HG02870 (cell line): ENCODE measurements at regions not wholly inside any gene's neighbourhood (a gene's known extent, or its start where the extent isn't known, plus 50 kb on each side); places are given as distances from the start of the nearest gene placed in this dataset.

Experiments used
- ATAC-seq: cut with Tn5 transposase; IDR thresholded peaks from one replicate; pipeline ENCODE4 v1.9.1; 2021; ENCODE audit warnings: mild to moderate bottlenecking, moderate library complexity; ENCODE audit not compliant: unreplicated experiment

DNA sequence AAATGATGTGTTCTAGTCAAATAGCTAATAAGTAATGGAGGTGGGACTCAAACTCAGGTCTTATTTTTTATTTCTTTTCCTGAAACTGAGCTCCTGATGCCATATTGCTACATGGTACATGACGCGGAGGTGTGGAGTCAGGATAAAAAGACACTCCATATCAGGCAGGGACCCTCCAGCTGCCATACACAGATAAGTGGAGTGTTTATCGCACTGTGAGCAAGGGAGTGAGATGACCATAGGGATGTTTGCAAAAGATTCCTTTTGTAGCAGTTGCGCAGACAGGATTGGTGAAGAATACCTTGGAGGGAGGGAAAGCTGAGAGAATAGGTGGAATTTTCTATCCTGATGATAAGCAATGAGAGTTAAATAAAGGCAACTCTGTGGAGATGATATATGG, 657.2 kb downstream of the RNF144A start:
- ATAC-seq: no peak

DNA sequence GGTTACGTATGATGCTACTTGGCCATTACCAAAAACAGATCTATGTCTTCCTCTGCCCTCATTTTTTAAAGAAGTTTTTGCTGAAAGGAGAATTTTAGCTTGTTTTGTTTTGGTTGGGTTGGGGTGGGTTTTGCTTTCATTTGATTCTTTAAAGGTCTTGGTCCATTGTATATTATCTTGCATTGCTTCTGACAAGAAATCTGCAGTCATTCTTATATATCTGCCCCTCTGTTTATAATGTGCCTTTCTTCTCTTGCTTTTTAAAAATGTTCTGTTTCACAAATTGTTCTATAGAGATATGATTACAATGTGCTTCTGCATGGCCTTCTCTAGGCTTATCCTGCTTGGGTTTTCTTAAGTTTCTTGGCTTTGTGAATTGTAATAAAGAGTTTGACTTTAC, 660.6 kb downstream of the RNF144A start:
- ATAC-seq: no peak

DNA sequence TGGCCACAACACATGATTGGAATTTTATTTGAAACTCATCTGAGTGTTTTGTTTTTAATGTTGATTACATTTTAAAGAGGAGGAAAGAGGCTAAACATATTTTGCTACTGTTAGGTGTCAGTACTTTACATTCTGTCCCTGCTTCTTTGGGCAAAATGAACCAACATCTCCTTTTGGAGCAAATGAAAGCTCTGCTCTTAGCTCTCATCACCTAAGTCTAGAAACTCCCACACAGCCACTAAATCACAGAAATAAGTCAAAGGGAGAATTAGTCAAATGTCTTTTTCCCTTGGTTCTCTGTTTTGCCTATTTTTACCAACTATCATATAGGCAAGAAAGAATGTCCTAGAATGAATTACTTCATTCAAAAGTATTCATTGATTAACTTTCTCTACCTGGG, 666.8 kb downstream of the RNF144A start:
- no peak for ATAC-seq

- ATAC-seq: no peak
Measured at GRCh38 chr2:7586898-7587297, 669.7 kb downstream of the RNF144A start.

GRCh38 chr2:7588295-7588694, 671.1 kb downstream of the RNF144A start:
- ATAC-seq: no peak

DNA sequence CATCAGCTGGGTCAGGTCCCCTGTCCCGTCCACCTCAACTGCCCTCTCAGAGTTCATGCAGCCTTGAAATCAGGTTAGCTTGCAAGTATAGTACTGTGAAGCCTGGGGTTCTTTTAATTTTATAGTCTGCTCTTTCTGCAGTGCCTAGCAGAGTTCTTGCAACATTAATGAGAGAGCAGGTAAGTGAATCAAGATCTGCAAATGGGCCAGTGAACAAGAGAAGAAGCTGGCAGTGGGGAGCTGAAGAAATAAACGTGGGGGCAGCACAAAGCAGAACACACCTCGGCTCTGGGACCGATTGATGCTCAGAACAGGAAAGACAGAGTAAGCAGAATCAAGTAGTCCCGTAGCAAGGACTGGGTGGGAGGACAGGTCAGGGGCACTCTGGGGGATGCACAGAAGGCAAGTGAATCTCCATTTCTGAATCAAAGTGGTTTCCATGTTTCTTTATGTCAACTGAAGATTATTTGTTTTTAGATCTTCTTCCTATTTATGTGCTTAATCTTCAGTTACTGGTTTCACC, 675.5 kb downstream of the RNF144A start:
- ATAC-seq: no peak

GRCh38 chr2:7593360-7593759, 676.1 kb downstream of the RNF144A start:
- no peak for ATAC-seq

DNA sequence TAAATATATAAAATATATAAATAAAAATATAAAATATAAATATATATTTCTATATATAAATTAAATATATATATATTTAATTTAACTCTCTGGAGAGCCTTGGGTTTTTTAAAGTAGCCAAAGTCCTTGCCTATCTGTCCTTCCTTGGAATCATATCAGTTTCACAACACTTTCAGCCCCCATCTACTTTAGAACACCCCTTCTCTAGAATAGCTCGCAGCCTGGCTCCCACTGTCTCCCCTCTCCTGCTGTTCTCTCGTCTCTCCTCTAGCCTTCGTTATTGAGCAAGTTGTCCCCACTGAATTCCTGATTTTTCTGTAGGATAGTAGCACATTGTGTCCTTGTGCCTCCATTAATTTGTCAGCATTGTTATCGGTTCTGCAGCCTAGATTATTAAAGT, 677.0 kb downstream of the RNF144A start:
- ATAC-seq: no peak

DNA sequence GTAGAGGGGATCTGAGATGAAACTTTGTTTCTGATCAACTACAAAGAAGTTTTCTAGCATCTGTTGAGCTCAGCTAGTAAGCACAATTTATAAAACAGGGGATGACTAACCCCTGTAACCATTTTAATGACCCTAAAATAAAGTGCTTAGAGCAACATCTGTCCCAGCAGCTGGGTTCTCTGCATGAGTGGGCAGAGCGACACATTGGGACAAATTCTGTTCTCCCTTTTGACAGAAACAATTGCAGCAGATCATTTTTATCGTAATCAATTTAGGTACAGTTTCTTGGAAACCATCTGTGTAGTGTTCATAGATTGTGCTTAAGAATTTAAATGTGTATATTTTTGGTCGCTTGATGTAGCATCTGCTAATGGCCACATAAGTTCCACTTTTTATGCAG, 678.0 kb downstream of the RNF144A start:
- no peak for ATAC-seq

DNA sequence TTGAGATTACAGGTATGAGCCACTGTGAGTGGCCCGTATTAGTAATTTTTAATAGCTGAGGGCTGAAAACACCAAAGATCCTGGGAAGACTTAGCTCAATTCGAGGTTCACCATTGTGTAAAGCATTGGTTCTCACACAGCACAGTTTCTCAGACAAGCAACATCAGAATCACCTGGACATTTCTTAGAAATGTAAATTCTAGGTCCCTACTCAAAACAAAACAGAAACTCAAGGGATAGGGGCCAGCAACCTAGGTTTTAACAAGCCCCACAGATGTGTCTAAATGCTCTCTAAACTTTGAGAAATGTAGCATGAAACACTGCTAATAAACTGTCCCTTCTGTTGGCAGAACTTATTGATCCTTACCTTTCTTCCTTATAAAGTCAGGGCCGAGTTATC, 681.2 kb downstream of the RNF144A start:
- peak; percentile 83 for ATAC-seq

DNA sequence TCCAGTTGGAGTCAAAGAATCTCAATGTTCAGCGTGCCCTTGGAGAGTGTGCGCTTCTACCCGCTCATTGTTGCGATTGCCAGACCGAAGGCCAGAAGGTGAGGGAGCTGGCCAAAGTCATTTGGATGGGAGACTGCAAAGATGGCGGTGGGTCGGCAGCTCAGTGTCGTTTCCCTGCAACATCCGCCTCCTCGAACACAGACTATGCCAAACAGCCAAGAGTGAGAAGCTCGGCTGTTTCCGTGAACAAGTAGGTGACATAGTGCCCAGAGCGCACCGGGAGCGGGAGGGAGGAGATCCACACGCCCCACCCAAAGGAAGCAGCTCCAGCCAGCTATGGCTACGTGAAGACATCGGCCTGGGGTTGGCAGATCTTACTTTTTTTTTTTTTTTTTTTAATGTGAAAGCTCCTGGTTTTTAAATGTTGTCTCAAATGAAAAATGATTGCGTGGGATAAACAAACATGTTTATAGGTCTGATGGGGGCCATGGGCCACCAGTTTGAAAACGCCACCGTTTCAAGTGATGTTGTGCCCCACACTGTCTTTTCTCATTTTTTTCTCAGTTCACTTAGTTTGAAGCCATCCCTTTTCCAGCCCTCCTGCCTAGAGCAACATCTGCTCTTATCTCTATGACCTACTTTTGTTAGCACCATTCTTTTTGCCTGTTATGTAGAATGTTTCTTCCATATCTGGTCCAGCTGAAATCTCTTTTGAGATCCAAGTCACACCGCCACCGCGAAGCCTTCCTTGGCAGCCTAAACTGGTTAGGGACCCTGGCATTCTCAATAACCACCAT, 682.4 kb downstream of the RNF144A start:
- ATAC-seq: no peak

DNA sequence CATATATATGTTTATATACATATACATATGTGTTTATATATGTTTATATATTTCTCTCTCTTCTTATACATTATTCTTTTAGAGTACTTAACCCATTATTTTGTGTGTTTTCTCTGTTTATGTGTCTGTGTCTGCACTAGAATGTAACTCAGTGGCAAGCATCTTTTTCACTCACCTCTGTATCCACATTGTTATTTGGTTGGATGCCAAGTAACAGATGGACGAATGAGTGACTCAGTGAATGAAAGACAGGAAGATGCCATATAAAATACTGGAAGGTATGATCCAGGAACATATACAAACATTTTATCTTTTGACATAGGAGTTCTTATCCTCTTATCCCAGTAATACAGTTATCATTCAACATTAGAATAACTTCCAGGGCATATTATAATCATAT, 684.8 kb downstream of the RNF144A start:
- ATAC-seq: no peak

DNA sequence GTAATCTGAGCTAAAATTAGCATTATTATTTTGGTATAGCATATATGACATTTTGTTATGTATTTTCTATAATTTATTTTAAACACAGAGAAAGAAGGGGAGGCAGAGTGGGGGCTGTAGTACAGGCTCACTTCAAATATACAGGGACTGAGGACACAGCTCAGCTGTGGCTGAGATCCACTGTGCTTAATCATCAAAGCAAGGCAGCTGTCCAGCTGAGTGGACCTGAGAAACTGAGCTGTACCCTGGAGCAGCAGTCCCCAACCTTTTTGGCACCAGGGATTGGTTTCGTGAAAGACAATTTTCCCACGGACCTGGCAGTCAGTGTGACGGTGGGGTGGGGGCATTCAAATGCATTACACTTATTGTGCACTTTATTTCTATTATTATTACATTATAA, 687.2 kb downstream of the RNF144A start:
- no peak for ATAC-seq

- ATAC-seq: no peak
Measured at GRCh38 chr2:7607441-7608173, 690.4 kb downstream of the RNF144A start.

GRCh38 chr2:7609556-7609955, 692.3 kb downstream of the RNF144A start:
- ATAC-seq: peak; percentile 60

DNA sequence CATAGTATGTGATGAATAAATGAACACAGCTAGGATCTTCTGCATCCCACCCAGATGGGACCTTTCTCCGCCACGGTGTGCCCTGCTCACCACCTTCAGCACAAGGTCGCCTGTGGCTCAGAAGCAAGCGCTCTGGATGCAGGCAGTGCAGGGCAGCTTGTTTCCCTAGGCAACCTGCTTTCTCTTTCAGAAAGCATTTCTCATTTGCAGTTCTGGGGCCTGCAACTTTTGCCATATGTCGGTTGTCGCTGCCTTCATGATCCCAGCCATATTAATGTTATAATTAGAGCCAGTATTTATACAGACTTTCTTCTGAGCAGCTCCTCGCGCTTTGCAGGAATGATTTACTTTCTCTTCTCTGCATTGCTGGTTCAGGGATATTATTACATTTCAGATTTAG, 692.8 kb downstream of the RNF144A start:
- peak; percentile 64 for ATAC-seq

DNA sequence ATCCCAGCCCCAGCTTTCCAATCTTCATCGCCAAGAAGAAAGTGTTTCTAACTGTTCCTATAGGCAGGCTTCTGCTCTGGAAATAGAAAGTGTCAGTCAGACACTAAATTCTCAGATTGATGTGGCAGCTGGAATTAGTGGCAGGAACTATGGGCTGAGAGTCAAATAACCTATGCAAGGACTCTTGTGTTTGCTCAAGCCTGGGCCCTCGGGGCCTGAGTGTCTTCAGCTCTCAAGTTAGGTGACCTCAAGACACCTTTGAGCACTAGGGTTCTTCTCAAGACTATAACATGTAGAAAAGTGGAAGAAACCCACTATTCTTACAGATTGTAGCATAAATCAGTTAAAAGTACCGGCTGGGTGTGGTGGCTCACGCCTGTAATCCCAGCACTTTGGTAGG, 694.5 kb downstream of the RNF144A start:
- no peak for ATAC-seq

GRCh38 chr2:7612969-7613368, 695.8 kb downstream of the RNF144A start:
- ATAC-seq: no peak

- ATAC-seq: no peak
Measured at GRCh38 chr2:7613831-7614230, 696.6 kb downstream of the RNF144A start.

GRCh38 chr2:7618031-7618430, 700.8 kb downstream of the RNF144A start:
- ATAC-seq: no peak

DNA sequence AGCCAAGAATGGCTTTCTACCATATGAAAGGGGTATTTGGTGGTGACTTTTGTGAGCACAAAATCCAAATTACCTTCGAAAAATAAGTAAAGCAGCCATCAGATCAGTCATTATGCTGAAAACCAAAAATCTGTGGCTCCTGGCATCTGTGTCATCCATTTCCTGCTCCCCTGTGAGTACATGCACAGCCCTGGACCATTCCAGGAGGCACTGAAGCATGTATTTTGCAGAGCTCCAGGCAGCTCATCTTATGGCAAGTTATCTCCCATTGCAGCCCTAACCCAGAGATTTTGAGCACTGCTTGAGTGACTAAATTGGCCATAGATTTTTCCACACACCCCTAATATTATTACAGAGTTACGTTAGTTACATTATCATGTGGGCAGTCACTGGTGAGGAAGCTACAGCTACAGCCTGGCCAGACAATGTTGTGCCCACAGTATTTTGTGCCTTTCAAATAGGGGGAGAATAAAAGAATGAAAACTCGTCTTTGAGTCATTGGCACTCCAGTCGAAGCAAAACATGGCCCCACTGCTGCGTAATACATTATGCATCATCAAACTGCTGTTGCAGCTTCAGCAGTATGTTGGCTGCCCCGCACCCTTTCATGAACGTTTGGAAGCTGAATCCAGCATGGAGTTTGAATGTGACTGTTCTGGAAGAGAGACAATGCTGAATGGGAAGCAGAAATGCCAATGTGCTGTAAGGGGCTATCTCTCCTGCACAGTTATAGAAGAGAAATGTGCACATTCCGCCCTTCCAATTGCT, 702.2 kb downstream of the RNF144A start:
- ATAC-seq: no peak
